NT2/D1 (cell line): ENCODE measurements at regions not wholly inside any gene's neighbourhood (a gene's known extent, or its start where the extent isn't known, plus 50 kb on each side); places are given as distances from the start of the nearest gene placed in this dataset.

Source experiments
- DNase-seq: peaks from one replicate; pipeline ENCODE4 v3.0.0-alpha.2; 2011; ENCODE audit warnings: low read depth, low spot score
- H3K27me3 ChIP-seq: 2 replicates; pipeline ENCODE4 v1.6.0; 2011; ENCODE audit warnings: mild to moderate bottlenecking; ENCODE audit not compliant: insufficient read length, insufficient read depth
- H3K36me3 ChIP-seq: 2 replicates; pipeline ENCODE4 v1.6.1; 2011; ENCODE audit warnings: mild to moderate bottlenecking, low read length, mixed read lengths; ENCODE audit not compliant: insufficient read depth, insufficient read length
- H3K4me1 ChIP-seq: 2 replicates; pipeline ENCODE4 v1.5.1; 2011; ENCODE audit not compliant: insufficient read depth, insufficient read length
- H3K4me3 ChIP-seq: 2 replicates; pipeline ENCODE4 v1.5.1; 2011; ENCODE audit warnings: low read depth; ENCODE audit not compliant: insufficient read length
- H3K9ac ChIP-seq: 2 replicates; pipeline ENCODE4 v1.6.0; 2011; ENCODE audit warnings: low read depth; ENCODE audit not compliant: insufficient read length
- H3K9me3 ChIP-seq: 2 replicates; pipeline ENCODE4 v1.5.1; 2011; ENCODE audit warnings: mild to moderate bottlenecking, low read length; ENCODE audit not compliant: insufficient read depth
- SUZ12 ChIP-seq: IDR thresholded peaks from 2 replicates; pipeline ENCODE4 v1.6.1; 2011; ENCODE audit not compliant: insufficient read length, insufficient read depth; ENCODE audit errors: extremely low read depth
- YY1 ChIP-seq: IDR thresholded peaks from 2 replicates; pipeline ENCODE4 v1.6.1; 2011; ENCODE audit not compliant: insufficient read length, insufficient read depth
- ZNF274 ChIP-seq: IDR thresholded peaks from 2 replicates; pipeline ENCODE4 v1.6.1; 2011; ENCODE audit warnings: mild to moderate bottlenecking, low read depth, low read length

DNA sequence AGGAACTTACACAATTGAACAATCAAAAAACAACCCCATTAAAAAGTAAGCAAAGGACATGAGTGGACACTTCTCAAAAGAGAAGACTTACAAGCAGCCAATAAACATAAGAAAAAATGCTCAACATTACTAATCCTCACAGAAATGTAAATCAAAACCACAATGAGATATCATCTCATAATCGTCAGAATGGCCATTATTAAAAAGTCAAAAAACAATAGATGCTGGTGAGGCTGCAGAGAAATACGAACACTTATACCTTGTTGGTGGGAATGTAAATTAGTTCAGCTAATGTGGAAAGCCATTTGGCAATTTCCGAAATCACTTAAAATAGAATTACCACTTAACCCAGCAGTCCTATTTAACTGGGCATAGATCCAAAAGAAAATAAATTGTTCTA, 301.9 kb upstream of the KCNJ16 start:
- no peaks in the 10 kb centered on the region for H3K4me1 ChIP-seq
- no peak for TF ChIP-seq ZNF274
- TF ChIP-seq YY1, result no peak
- TF ChIP-seq SUZ12, result no peak
- H3K36me3 ChIP-seq, result no peaks in the 10 kb centered on the region
- no peaks in the 10 kb centered on the region for H3K27me3 ChIP-seq
- no peak overlapping the region for H3K9ac ChIP-seq
- DNase-seq, result no peak
- no peaks in the 10 kb centered on the region for H3K9me3 ChIP-seq
- no peak overlapping the region for H3K4me3 ChIP-seq

DNA sequence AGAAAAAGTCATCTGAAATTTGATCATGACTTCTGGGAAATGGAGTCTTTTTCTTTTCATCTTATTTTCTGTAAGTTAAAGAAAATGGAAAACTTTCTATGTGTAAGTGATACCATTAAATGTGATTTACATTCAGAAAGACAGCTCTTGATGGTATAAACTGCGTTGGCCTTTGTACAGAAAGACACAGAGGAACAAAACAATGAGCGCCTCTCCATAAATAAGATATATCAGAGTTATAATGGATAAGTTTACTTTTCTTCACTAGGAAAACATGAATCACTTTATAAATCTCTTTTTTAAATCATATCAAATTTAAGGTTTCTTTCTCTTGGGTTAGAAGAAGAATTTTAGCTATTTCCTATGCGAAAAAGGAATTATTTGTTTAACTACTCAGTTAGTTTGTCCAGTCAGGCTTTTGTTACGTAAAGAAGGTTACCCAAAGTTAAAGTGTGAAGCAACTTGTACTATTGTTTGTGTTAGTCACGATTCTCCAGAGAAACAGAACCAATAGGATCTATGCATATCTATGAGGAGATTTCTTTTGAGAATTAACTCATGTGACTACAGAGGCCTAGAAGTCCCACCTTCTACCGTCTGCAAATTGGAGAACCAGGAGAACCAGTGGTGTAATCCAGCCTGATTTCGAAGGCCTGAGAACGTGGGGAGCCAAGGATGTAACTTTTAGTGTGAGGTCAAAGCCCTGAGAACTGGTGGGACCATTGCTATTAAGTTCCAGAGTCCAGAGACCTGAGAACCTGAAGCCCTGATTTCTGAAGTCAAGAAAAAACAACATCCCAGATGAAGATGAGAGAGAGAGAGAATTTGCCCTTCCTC, 295.4 kb upstream of the KCNJ16 start:
- TF ChIP-seq ZNF274 (no peak), SUZ12 (no peak), YY1 (no peak)
- DNase-seq, result no peak
- Histone ChIP-seq H3K27me3 (no peaks in the 10 kb centered on the region), H3K4me3 (no peak overlapping the region), H3K36me3 (no peaks in the 10 kb centered on the region), H3K9me3 (no peaks in the 10 kb centered on the region), H3K9ac (no peak overlapping the region), H3K4me1 (no peaks in the 10 kb centered on the region)

- H3K36me3 ChIP-seq, result no peaks in the 10 kb centered on the region
- no peak for DNase-seq
- no peaks in the 10 kb centered on the region for H3K4me1 ChIP-seq
- H3K27me3 ChIP-seq, result no peaks in the 10 kb centered on the region
- H3K9me3 ChIP-seq, result no peaks in the 10 kb centered on the region
- TF ChIP-seq SUZ12 (no peak), ZNF274 (no peak), YY1 (no peak)
- no peak overlapping the region for H3K4me3 ChIP-seq
- H3K9ac ChIP-seq, result no peak overlapping the region
Observed at GRCh38 chr17:69783865-69784264, 291.2 kb upstream of the KCNJ16 start.

DNA sequence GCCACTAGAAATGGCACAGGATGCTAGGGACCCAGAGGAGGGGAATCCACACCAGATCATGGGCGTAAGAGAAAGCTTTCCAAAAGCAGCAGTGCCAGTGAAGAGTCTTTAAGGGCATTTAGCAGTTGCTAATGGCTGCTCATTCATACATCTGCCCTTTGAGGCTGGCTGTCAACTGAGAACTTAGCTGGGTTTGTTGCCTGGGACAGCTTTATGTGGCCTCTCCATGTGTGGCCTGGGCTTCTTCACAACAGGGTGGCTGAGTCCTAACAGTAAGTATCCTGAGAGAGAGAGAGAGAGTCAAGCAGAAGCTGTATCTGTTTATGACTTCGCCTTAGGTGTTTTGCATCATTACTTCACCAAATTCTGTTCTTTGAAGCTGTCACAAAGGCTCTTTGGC, 286.1 kb upstream of the KCNJ16 start:
- Histone ChIP-seq H3K27me3 (no peaks in the 10 kb centered on the region), H3K9ac (no peak overlapping the region), H3K4me3 (no peak overlapping the region), H3K4me1 (no peaks in the 10 kb centered on the region), H3K36me3 (no peaks in the 10 kb centered on the region), H3K9me3 (no peaks in the 10 kb centered on the region)
- TF ChIP-seq ZNF274 (no peak), SUZ12 (no peak), YY1 (no peak)
- no peak for DNase-seq

GRCh38 chr17:69796078-69796477, 278.9 kb upstream of the KCNJ16 start:
- H3K9me3 ChIP-seq, result peaks cover 3% of the 10 kb centered on the region; the same call in 1 of the 2 replicates
- H3K4me1 ChIP-seq, result no peaks in the 10 kb centered on the region
- DNase-seq, result no peak
- TF ChIP-seq ZNF274 (no peak), YY1 (no peak), SUZ12 (no peak)
- H3K36me3 ChIP-seq, result no peaks in the 10 kb centered on the region
- H3K4me3 ChIP-seq, result no peak overlapping the region
- no peak overlapping the region for H3K9ac ChIP-seq
- H3K27me3 ChIP-seq, result no peaks in the 10 kb centered on the region

DNA sequence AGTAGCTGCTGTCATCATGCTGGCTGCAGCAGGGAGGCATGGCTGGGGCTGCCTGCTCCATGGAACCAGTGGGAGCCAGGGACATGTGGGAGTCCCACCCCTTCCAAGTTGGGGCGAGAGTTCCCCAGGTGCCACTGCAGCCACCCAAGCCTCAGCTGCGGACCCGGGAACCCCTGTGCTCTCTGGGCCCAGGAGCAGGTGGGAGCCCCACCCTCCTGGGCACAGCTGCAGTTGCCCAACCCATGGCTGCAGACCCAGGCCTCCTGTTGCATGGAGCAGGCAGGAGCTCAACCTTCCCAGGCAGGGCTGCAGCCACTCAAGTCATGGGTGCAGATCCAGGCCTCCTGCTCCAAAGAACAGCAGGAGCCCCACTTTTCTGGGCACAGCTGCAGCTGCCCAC, 274.2 kb upstream of the KCNJ16 start:
- Histone ChIP-seq H3K4me1 (peaks cover 3% of the 10 kb centered on the region), H3K9me3 (peaks cover 12% of the 10 kb centered on the region; the same call in 1 of the 2 replicates), H3K4me3 (no peak overlapping the region), H3K36me3 (no peaks in the 10 kb centered on the region), H3K27me3 (no peaks in the 10 kb centered on the region), H3K9ac (no peak overlapping the region)
- TF ChIP-seq ZNF274, result no peak
- TF ChIP-seq YY1, result no peak
- no peak for TF ChIP-seq SUZ12
- no peak for DNase-seq

- no peak for DNase-seq
- no peak for TF ChIP-seq ZNF274
- Histone ChIP-seq H3K4me1 (peaks cover 3% of the 10 kb centered on the region), H3K9ac (no peak overlapping the region), H3K27me3 (no peaks in the 10 kb centered on the region), H3K36me3 (no peaks in the 10 kb centered on the region), H3K9me3 (peaks cover 12% of the 10 kb centered on the region; the same call in 1 of the 2 replicates), H3K4me3 (no peak overlapping the region)
Observed at GRCh38 chr17:69801368-69801767, 273.7 kb upstream of the KCNJ16 start.
